Endothelial cell of umbilical vein (primary cell): ENCODE measurements at regions not wholly inside any gene's neighbourhood (a gene's known extent, or its start where the extent isn't known, plus 50 kb on each side); places are given as distances from the start of the nearest gene placed in this dataset.

Source experiments
- BruUV-seq: library from RNA; stranded (reverse); fragments of 400-500 nt; replicated peaks from 2 replicates; lab custom pipeline; 2021; lab: Mats Ljungman, UMichigan
- CTCF ChIA-PET: fragments of 300-600, 350-600 bp; sonication (Branson Sonifier 250); formaldehyde crosslinking; loops from one replicate; lab custom pipeline; 2021; ENCODE audit warnings: antibody characterized with exemption, inconsistent platforms; lab: Charles Lee
- POLR2A ChIA-PET: fragments of 300-600, 350-600 bp; sonication (Branson Sonifier 250); formaldehyde crosslinking; loops from one replicate; lab custom pipeline; 2021; ENCODE audit warnings: antibody characterized with exemption, inconsistent platforms; lab: Charles Lee
- DNase-seq: peaks from one replicate; pipeline ENCODE4 v3.0.0-alpha.2; 2011; ENCODE audit warnings: low read depth, low spot score
- FAIRE-seq: peaks from 2 replicates; lab custom pipeline; 2011; peaks lifted over from hg19 to GRCh38; lab: Jason Lieb, UNC
- H2AFZ ChIP-seq: 2 replicates; pipeline ENCODE4 v1.6.0; 2012; ENCODE audit warnings: low read depth, low read length, control low read depth, inconsistent platforms
- H3K27ac ChIP-seq: 2 replicates; pipeline ENCODE4 v1.5.1; 2011; ENCODE audit warnings: low read depth, mild to moderate bottlenecking, control low read depth, low read length, moderate library complexity; ENCODE audit not compliant: insufficient read depth
- H3K27me3 ChIP-seq, 2 experiments: 2 replicates each; pipeline versions ENCODE4 v1.6.0 to v1.6.1; 2011; ENCODE audit warnings: low read length in 2 of 2, mixed read lengths in 1 of 2; ENCODE audit not compliant: control insufficient read depth in 2 of 2, insufficient read depth in 2 of 2
- H3K36me3 ChIP-seq, 2 experiments: 2 replicates in 1 of 2; 3 replicates in 1 of 2; pipeline ENCODE4 v1.5.1; 2011; ENCODE audit warnings: low read length in 2 of 2, mild to moderate bottlenecking in 1 of 2, moderate library complexity in 1 of 2; ENCODE audit not compliant: control insufficient read depth in 2 of 2, insufficient read depth in 2 of 2; ENCODE audit errors: extremely low read depth in 1 of 2
- H3K4me1 ChIP-seq: 3 replicates; pipeline ENCODE4 v1.5.1; 2011; ENCODE audit warnings: mild to moderate bottlenecking, low read length; ENCODE audit not compliant: control insufficient read depth, insufficient read depth; ENCODE audit errors: extremely low read depth
- H3K4me2 ChIP-seq: 2 replicates; pipeline ENCODE4 v1.6.1; 2011; ENCODE audit warnings: low read length, control low read depth, mixed read lengths; ENCODE audit not compliant: insufficient read depth
- H3K4me3 ChIP-seq, 3 experiments: fragments of 200-600 bp in 1 of 3; sonication (generic), shearing (Covaris generic) in 1 of 3; replicated peaks in 1 of 3; 2 replicates each; pipeline ENCODE4 v1.5.1; 2011 to 2016; ENCODE audit warnings: control low read depth in 3 of 3, low read length in 3 of 3, mild to moderate bottlenecking in 2 of 3, inconsistent platforms in 1 of 3, low read depth in 1 of 3, moderate library complexity in 1 of 3; ENCODE audit not compliant: insufficient read depth in 1 of 3
- H3K79me2 ChIP-seq: 2 replicates; pipeline ENCODE4 v1.6.0; 2012; ENCODE audit warnings: low read length, inconsistent platforms; ENCODE audit not compliant: control insufficient read depth, insufficient read depth
- H3K9ac ChIP-seq: replicated peaks from 2 replicates; pipeline ENCODE3; 2011; ENCODE audit warnings: low read length, control low read depth; ENCODE audit not compliant: insufficient read depth; ENCODE audit errors: extremely low read depth
- H3K9me1 ChIP-seq: replicated peaks from 3 replicates; pipeline ENCODE4 v1.6.0; 2011; ENCODE audit warnings: mild to moderate bottlenecking, low read length; ENCODE audit not compliant: control insufficient read depth, insufficient read depth; ENCODE audit errors: extremely low read depth
- H3K9me3 ChIP-seq: replicated peaks from 2 replicates; pipeline ENCODE4 v1.5.1; 2012; ENCODE audit warnings: low read length, inconsistent platforms; ENCODE audit not compliant: control insufficient read depth, insufficient read depth
- H4K20me1 ChIP-seq: replicated peaks from 2 replicates; pipeline ENCODE3; 2011; ENCODE audit warnings: mild to moderate bottlenecking, low read length; ENCODE audit not compliant: control insufficient read depth, insufficient read depth; ENCODE audit errors: extremely low read depth
- EZH2 ChIP-seq: IDR thresholded peaks from 2 replicates; pipeline ENCODE4 v1.6.1; 2012; ENCODE audit warnings: borderline replicate concordance, low read depth, mild to moderate bottlenecking, moderate library complexity, low read length, inconsistent platforms; ENCODE audit not compliant: severe bottlenecking
- FOS ChIP-seq: IDR thresholded peaks from 2 replicates; pipeline ENCODE4 v1.6.1; 2011; ENCODE audit warnings: mild to moderate bottlenecking, low read length, moderate library complexity, borderline replicate concordance; ENCODE audit not compliant: insufficient read depth
- GATA2 ChIP-seq: IDR thresholded peaks from 2 replicates; pipeline ENCODE4 v1.7.0; 2011; ENCODE audit warnings: low read depth, mild to moderate bottlenecking, moderate library complexity, mixed read lengths, low read length; ENCODE audit not compliant: insufficient read length, insufficient read depth
- MYC ChIP-seq: IDR thresholded peaks from one replicate; pipeline ENCODE4 v1.6.1; 2011; ENCODE audit warnings: mild to moderate bottlenecking, low read depth, low read length
- POLR2A ChIP-seq: IDR thresholded peaks from 2 replicates; pipeline ENCODE4 v1.6.1; 2012; ENCODE audit warnings: low read depth, mild to moderate bottlenecking, control low read depth, low read length
- dilution Hi-C: fragments of 300-500 bp; cut with MboI; formaldehyde crosslinking; loops from one replicate; pipeline ENCODE4 v1.15.0; 2019; ENCODE audit warnings: low sequenced_read_pairs; ENCODE audit not compliant: extremely low pct_ligation_motif_present
- intact Hi-C: fragments of 100-400 bp; cut with micrococcal nuclease; formaldehyde crosslinking; loops from one replicate; pipeline ENCODE4 v1.10.0; 2022
- TF ChIP-seq, protein P1 (sequence below): IDR thresholded peaks from 2 replicates; pipeline ENCODE4 v1.6.1; 2011; ENCODE audit not compliant: insufficient read depth, insufficient read length
- TF ChIP-seq, protein P2 (sequence below), 2 donors: IDR thresholded peaks; 1 replicate in 1 of 2; 2 replicates in 1 of 2; pipeline ENCODE4 v1.5.1; 2011; ENCODE audit warnings: low read length in 2 of 2, mild to moderate bottlenecking in 2 of 2, moderate library complexity in 2 of 2, control low read depth in 1 of 2, inconsistent platforms in 1 of 2, low read depth in 1 of 2; ENCODE audit not compliant: insufficient read depth in 1 of 2; ENCODE audit errors: extremely low read depth in 1 of 2

DNA sequence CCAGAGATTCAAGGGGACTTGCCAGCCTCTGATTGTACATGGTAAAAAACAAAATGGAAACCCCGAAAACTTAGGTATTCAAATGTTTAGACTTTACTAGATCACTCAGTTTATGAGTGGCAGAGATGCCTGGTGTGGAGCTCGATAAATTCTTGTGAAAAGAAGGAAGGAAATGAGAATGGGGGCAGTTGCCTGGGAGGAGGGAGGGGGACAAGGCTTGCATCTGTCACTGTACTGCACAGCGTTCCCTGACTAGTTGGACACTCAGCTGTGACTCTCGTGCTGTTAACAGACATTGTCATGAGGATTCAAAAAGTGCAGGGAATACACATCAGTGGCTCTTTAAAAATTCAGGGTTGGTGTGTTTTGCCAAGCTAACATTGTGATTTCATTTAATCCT lies 232.9 kb downstream of the ZIC5 start:
- Histone ChIP-seq H3K9me3 (no peaks in the 10 kb centered on the region), H3K27me3 (peaks cover 2 to 5% of the 10 kb centered on the region in 2 experiments), H3K36me3 (no peaks in the 10 kb centered on the region), H3K4me1 (no peaks in the 10 kb centered on the region), H3K79me2 (no peaks in the 10 kb centered on the region), H3K27ac (no peak overlapping the region), H3K9me1 (no peaks in the 10 kb centered on the region), H3K4me2 (no peak overlapping the region), H4K20me1 (no peaks in the 10 kb centered on the region), H3K4me3 (no peak overlapping the region), H3K9ac (no peak overlapping the region), H2AFZ (no peak overlapping the region)
- intact Hi-C loops (no loop called here), dilution Hi-C loops (no loop called here)
- TF ChIP-seq MYC (no peak), EZH2 (no peak), FOS (no peak), GATA2 (no peak)
- TF ChIP-seq, protein P1, sequence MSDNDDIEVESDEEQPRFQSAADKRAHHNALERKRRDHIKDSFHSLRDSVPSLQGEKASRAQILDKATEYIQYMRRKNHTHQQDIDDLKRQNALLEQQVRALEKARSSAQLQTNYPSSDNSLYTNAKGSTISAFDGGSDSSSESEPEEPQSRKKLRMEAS = no peak
- DNase-seq (no peak), FAIRE-seq (no peak)
- no TSS peak for BruUV-seq
- POLR2A ChIA-PET = no interaction called here
- CTCF ChIA-PET = interaction anchor here (1.2 kb wide), 1 partner anchor 128 kb away, joined by 3 read pairs; no protein-coding TSS in a partner anchor

DNA sequence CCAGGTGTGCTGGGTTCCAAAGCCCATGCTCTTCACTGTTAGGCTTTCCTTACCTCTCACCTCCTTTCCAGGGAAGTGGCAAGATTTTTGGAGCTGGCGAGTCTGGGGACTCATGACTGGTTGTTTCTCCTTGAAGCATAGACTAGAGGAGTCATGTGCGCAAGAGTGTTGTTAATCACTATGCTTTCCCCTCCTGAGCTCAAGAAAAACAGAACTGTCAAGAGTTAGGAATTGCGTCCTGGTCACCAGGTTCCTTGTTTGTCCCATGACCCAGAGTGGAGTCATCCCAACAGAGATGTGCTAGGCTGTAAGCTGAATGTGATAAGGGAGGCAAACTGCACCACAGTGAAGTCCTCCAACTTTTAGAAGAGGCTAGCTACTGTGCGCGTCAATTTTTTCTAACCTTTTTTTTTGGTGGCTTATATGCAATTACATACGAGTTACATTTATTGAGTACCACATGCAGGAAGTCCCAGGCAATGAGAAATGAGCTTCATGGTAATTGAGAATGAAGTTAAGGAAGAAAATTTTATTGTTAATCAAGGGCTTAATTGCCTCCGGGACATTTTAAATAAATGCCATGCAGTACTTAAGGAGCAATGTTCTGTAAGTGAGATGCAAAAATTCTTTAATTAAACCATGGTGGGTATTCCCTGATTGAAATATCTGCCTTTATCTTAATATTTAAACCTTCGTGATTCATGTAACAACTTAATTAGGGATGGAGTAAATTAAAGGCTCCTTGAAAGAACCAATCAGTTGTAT lies 233.9 kb downstream of the ZIC5 start:
- H3K9me3 ChIP-seq = no peaks in the 10 kb centered on the region
- no peak overlapping the region for H3K9ac ChIP-seq
- no peak overlapping the region for H3K4me3 ChIP-seq
- intact Hi-C loops = no loop called here
- no peaks in the 10 kb centered on the region for H4K20me1 ChIP-seq
- BruUV-seq = no TSS peak
- DNase-seq (no peak), FAIRE-seq (no peak)
- TF ChIP-seq GATA2 (no peak), FOS (no peak), EZH2 (no peak), POLR2A (no peak)
- TF ChIP-seq, protein P2, sequence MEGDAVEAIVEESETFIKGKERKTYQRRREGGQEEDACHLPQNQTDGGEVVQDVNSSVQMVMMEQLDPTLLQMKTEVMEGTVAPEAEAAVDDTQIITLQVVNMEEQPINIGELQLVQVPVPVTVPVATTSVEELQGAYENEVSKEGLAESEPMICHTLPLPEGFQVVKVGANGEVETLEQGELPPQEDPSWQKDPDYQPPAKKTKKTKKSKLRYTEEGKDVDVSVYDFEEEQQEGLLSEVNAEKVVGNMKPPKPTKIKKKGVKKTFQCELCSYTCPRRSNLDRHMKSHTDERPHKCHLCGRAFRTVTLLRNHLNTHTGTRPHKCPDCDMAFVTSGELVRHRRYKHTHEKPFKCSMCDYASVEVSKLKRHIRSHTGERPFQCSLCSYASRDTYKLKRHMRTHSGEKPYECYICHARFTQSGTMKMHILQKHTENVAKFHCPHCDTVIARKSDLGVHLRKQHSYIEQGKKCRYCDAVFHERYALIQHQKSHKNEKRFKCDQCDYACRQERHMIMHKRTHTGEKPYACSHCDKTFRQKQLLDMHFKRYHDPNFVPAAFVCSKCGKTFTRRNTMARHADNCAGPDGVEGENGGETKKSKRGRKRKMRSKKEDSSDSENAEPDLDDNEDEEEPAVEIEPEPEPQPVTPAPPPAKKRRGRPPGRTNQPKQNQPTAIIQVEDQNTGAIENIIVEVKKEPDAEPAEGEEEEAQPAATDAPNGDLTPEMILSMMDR (IDR thresholded peaks at IDR 0.05; ENCODE audit: extremely low read depth in 1 of 2, insufficient read depth in 1 of 2, low read depth in 1 of 2, low read length in 2 of 2) = no peak
- CTCF ChIA-PET = no interaction called here
- no peak overlapping the region for H2AFZ ChIP-seq
- H3K4me1 ChIP-seq = no peaks in the 10 kb centered on the region
- POLR2A ChIA-PET = no interaction called here
- dilution Hi-C loops = no loop called here
- H3K27me3 ChIP-seq = peaks cover 0 to 2% of the 10 kb centered on the region in 2 experiments
- no peak overlapping the region for H3K4me2 ChIP-seq
- H3K79me2 ChIP-seq = no peaks in the 10 kb centered on the region
- H3K36me3 ChIP-seq = no peaks in the 10 kb centered on the region
- H3K9me1 ChIP-seq = no peaks in the 10 kb centered on the region
- H3K27ac ChIP-seq = no peak overlapping the region
